ENCODE measurements at regions not wholly inside any gene's neighbourhood (a gene's known extent, or its start where the extent isn't known, plus 50 kb on each side); places are given as distances from the start of the nearest gene placed in this dataset.

DNA sequence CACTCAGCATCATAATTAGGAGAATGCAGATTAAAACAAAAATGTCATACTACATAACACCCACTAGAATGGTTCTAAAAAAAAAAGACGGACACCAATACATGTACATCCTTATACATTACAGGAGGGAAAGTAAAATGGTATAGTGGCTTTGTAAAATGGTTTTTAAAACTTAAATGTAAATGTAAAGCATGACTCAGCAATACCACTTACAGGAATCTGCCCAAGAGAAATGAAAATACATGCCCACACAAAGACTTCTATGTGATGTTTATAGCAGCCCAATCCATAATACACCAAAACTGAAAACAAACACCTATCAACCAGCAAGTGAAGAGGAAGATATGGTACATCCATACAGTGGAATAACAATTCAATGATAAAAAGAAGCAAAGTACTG lies 939.1 kb upstream of the ACO1 start:
- no peak overlapping the region for H3K9ac ChIP-seq (ENCODE audit: extremely low read depth, low read length, poor library complexity, severe bottlenecking)
- H3K9me3 ChIP-seq (ENCODE audit: control insufficient read depth, low read length): no peaks in the 10 kb centered on the region
- no CpG with 5 or more reads among the region's 1 CpG for WGBS, 2 experiments (ENCODE audit: insufficient coverage in 1 of 2, insufficient read length in 1 of 2)
- H3K4me1 Mint-ChIP-seq: peaks cover 17% of the 10 kb centered on the region
- no peaks in the 10 kb centered on the region for H3K36me3 Mint-ChIP-seq (ENCODE audit: low read depth)
- H3K27ac ChIP-seq (ENCODE audit: low read depth, low read length): no peak overlapping the region
- DNase-seq: no peak
- TF ChIP-seq, protein P1, sequence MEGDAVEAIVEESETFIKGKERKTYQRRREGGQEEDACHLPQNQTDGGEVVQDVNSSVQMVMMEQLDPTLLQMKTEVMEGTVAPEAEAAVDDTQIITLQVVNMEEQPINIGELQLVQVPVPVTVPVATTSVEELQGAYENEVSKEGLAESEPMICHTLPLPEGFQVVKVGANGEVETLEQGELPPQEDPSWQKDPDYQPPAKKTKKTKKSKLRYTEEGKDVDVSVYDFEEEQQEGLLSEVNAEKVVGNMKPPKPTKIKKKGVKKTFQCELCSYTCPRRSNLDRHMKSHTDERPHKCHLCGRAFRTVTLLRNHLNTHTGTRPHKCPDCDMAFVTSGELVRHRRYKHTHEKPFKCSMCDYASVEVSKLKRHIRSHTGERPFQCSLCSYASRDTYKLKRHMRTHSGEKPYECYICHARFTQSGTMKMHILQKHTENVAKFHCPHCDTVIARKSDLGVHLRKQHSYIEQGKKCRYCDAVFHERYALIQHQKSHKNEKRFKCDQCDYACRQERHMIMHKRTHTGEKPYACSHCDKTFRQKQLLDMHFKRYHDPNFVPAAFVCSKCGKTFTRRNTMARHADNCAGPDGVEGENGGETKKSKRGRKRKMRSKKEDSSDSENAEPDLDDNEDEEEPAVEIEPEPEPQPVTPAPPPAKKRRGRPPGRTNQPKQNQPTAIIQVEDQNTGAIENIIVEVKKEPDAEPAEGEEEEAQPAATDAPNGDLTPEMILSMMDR (conservative IDR thresholded peaks at IDR 0.05): no peak
- H3K27me3 ChIP-seq (ENCODE audit: control insufficient read depth, insufficient read depth, low read length, poor library complexity, severe bottlenecking): no peaks in the 10 kb centered on the region
- peaks cover 5% of the 10 kb centered on the region for H3K4me1 ChIP-seq (ENCODE audit: control insufficient read depth, insufficient read depth, low read length)
- H3K27me3 Mint-ChIP-seq (ENCODE audit: insufficient read depth): no peaks in the 10 kb centered on the region
- H3K36me3 ChIP-seq (ENCODE audit: control insufficient read depth, insufficient read depth, low read length): no peaks in the 10 kb centered on the region
- no peaks in the 10 kb centered on the region for H3K9me3 Mint-ChIP-seq
- no peak overlapping the region for H3K4me3 Mint-ChIP-seq
- H3K27ac Mint-ChIP-seq: no peak overlapping the region
- H3K4me3 ChIP-seq (ENCODE audit: low read length): no peak overlapping the region

- peaks cover 11% of the 10 kb centered on the region for H3K4me1 Mint-ChIP-seq
- no peak overlapping the region for H3K4me3 Mint-ChIP-seq
- no peaks in the 10 kb centered on the region for H3K36me3 ChIP-seq (ENCODE audit: control insufficient read depth, insufficient read depth, low read length)
- H3K4me3 ChIP-seq (ENCODE audit: low read length): no peak overlapping the region
- no peaks in the 10 kb centered on the region for H3K9me3 Mint-ChIP-seq
- TF ChIP-seq, protein P1 (conservative IDR thresholded peaks at IDR 0.05): no peak
- no peak overlapping the region for H3K27ac ChIP-seq (ENCODE audit: low read depth, low read length)
- no peaks in the 10 kb centered on the region for H3K9me3 ChIP-seq (ENCODE audit: control insufficient read depth, low read length)
- no peak overlapping the region for H3K9ac ChIP-seq (ENCODE audit: extremely low read depth, low read length, poor library complexity, severe bottlenecking)
- 94 to 100% methylated on average over 4 of the region's 4 CpGs for WGBS, 2 experiments (ENCODE audit: insufficient coverage in 1 of 2, insufficient read length in 1 of 2)
- no peaks in the 10 kb centered on the region for H3K27me3 Mint-ChIP-seq (ENCODE audit: insufficient read depth)
- H3K27ac Mint-ChIP-seq: no peak overlapping the region
- no peaks in the 10 kb centered on the region for H3K27me3 ChIP-seq (ENCODE audit: control insufficient read depth, insufficient read depth, low read length, poor library complexity, severe bottlenecking)
- no peaks in the 10 kb centered on the region for H3K36me3 Mint-ChIP-seq (ENCODE audit: low read depth)
- H3K4me1 ChIP-seq (ENCODE audit: control insufficient read depth, insufficient read depth, low read length): peaks cover 5% of the 10 kb centered on the region
- no peak for DNase-seq
Observed at GRCh38 chr9:31445960-31446359, 938.5 kb upstream of the ACO1 start.

DNA sequence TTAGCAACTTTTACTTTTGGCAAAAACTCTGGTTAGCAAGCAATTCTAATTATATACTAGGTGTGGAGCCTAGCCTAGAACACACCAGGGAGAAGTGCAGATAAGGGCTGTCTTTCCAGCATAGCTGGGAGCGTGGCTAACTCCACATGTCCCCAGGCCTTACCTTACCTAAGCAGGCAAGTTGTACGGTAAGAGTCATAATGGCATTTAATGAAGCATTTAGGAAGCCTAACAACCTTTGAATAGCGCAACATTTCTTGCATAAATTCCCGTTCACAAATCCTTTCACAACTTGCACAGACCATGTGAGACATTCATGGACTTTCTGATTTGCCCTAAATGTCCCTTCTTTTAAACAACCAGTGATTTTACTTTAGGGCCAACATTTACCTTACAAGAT lies 917.4 kb upstream of the ACO1 start:
- Mint-ChIP-seq H3K27me3 (ENCODE audit: insufficient read depth) (no peaks in the 10 kb centered on the region), H3K4me1 (no peaks in the 10 kb centered on the region), H3K4me3 (no peak overlapping the region), H3K9me3 (peaks cover 11% of the 10 kb centered on the region), H3K36me3 (ENCODE audit: low read depth) (no peaks in the 10 kb centered on the region), H3K27ac (no peak overlapping the region)
- no peak overlapping the region for H3K27ac ChIP-seq (ENCODE audit: low read depth, low read length)
- H3K27me3 ChIP-seq (ENCODE audit: control insufficient read depth, insufficient read depth, low read length, poor library complexity, severe bottlenecking): no peaks in the 10 kb centered on the region
- DNase-seq: no peak
- WGBS, 2 experiments (ENCODE audit: insufficient coverage in 1 of 2, insufficient read length in 1 of 2): 92 to 97% methylated on average over 4 of the region's 4 CpGs
- H3K36me3 ChIP-seq (ENCODE audit: control insufficient read depth, insufficient read depth, low read length): no peaks in the 10 kb centered on the region
- H3K9ac ChIP-seq (ENCODE audit: extremely low read depth, low read length, poor library complexity, severe bottlenecking): no peak overlapping the region
- H3K4me3 ChIP-seq (ENCODE audit: low read length): no peak overlapping the region
- TF ChIP-seq, protein P1 (conservative IDR thresholded peaks at IDR 0.05): no peak
- H3K9me3 ChIP-seq (ENCODE audit: control insufficient read depth, low read length): peaks cover 13% of the 10 kb centered on the region
- H3K4me1 ChIP-seq (ENCODE audit: control insufficient read depth, insufficient read depth, low read length): no peaks in the 10 kb centered on the region
